ENCODE measurements at regions not wholly inside any gene's neighbourhood (a gene's known extent, or its start where the extent isn't known, plus 50 kb on each side); places are given as distances from the start of the nearest gene placed in this dataset.
"Not testable (repeated sequence)": the region's sequence is repeated elsewhere in the genome, so short reads cannot be mapped to it uniquely, and the experiment has no call there.

DNA sequence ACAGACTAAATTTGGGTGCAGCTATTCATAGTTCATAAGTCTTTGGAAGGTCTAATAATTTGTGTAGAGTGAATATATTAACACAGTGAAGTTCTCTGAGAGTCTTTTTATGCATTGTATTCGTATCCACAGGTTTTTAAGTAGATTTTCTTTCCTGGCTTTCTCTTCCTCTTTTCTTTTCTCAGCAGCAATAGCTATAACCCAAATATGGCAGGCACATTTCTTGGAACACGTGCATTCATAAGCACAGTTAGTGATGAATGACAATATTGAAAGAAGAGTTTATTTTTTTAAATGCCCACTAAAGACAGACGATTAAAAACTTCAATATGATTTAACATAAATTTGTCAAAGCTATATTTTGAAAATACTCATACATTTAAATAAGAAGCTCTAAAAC, 220.5 kb upstream of the MBL2 start:
- no peak for DNase-seq

DNA sequence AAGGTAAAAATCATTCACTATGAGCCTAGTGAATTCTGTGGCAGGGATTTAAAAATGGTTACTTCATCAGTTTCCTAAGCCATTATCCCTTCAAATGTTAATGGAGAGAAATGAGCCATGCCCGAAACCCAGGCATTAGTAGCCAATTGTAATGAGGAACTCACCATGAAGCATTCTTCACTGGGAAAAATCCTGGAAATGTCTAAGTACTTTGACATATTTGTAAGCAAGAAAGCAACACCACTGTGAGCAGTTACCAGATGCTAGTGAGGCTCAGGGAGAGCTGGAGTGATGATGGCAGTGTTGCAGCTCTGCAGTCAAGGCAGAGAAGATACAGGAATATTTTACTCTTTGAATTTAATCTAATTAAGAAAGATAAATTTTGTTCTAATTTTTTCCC, 220.0 kb upstream of the MBL2 start:
- no peak for DNase-seq

DNA sequence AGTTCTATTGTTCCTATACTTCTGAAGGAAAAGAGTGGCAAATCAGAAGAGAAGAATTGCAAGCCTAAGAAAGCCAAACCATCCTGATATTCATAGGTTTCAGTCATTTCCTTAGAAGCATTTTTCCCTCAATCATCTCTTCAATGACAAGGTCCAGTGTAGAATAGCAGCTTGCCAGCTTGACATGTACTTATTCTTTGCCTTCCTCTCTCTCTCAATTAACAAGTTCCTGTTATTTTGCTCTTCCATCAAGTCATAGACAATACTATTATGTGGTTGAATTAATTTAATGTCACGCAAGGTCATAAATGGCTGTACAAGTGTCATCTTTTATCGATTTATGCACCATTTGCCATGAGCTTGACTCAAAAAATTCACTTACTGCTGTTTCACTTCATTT, 216.3 kb upstream of the MBL2 start:
- DNase-seq = no peak

DNA sequence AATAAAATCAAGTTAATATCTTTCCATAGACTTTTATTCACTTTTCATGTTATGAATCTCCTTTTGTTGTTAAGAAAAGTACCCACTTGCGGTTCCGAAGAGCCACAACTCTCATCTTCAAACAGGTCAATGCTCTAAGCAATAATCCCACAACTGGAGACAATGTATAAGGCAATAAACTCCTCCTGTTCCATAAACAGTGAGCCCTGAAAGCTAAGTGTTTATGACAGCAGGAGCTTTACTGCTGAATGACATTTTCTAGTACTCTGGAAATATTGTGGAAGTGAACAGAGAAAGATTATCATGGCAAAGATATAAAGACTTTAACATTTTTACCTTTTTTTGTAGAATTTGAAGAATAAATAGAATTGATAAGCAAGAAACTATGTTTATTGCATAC, 213.5 kb upstream of the MBL2 start:
- DNase-seq = no peak

DNA sequence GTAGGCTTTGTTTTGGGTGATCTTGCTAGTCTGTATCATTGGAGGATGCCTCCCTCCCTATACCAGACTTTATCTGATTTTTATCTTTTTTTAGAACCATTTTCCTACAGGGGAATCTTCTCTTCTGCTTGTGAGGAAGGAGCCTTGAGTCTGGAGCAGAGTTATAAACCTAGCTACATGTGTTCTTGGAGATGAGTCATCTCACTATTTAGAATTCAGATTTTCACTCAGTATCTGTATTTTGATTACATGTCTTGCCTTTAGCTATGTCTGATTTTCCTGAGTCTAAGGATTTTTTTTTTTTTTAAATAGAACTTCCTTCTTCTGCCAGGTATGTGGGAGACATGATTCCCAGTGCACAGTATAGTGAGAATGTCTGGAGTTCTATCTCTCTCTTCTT, 211.6 kb upstream of the MBL2 start:
- DNase-seq = no peak

DNA sequence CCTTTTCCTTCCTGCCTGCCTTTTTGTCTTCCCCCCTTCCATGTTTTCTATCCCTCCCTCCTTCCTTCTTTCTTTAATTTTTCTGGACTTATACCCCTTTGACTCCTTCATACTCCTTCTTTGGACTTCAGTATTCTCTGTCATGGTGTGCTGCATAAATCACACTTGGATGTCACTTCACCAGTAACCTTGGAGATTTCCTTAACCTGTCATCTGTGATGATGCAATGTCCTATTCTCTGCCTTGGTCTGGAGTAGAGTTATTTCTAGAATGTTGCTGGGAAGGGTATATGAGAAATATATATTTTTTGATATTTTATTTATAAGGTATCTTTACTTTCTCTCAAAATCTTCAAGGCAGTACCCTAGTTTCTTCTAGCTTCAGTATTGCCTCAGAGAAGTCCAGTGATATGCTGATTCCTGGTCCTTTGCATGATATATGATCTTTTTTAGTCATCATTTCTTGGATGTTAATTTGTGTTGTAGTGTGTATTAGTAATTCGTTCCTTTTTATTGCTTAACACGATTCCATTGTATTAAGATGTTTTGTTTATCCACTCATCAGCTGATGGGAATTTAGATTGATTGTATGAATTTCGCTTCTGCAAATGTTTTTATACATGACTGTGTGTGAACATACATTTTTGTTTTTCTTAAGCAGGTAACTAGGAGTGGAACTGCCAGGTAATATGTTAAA, 206.9 kb upstream of the MBL2 start:
- DNase-seq = no peak

DNA sequence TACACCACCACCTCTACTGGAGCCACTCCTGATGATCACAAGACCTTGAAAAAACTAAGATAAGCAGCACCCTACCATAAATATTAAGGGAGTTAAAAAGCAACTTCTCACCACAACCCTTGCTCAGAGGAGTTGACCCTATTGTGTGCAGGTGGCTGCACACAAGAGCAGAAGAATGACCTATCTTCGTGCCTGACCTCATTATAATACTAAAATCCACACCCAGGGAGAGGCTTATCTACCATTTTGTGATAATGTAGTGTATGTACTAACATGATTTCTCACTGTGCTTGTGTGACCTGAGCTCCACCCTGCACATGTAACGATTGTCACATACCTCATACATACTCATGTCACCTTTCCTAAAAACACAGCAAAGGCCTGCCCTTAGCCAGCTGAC, 205.0 kb upstream of the MBL2 start:
- no peak for DNase-seq

DNA sequence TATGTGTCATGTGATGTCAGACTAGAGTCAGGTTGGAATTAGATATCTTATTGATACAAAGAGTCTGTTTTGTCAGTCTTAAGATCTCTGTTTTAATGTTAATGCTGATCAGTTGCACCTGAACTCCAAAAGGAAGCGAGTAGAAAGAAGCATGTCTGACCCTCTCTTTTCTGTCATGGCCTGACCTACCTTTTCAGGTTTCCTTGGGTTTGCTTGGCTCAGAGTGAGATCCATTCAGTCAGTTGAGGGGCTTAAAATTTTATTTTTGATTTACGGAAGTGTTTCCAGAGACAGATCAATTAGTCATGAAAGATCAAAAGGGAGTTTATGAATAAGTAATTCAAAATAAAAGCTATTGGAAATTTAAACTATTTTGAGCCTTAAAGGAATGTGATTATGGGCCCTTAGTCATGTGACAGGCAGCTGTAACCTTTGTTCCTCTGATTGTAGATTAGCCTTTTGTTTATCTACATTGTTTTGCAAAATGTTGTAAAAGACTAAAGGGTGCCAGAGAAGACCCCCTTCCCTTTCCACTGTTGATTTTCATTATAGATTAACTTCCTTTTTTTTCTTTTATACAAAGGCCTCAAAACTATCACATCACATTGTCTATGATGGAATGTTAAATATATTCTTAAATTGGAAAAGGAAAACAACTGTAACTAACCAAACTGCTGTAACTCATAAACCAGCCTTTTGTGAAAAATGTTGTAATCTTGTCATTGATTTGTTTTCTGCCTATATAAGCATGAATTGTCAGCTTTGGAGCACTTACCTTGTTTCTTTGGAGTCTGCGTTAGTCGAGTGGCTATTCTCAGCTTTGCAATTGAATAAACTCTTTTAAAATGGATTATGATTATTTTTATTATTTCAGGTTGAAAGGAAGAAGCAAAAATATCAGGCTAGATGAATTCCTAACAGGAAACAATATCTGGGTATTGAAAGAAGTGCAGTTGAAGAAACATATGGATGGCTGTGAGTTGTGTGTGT, 195.5 kb upstream of the MBL2 start:
- no peak for DNase-seq

DNA sequence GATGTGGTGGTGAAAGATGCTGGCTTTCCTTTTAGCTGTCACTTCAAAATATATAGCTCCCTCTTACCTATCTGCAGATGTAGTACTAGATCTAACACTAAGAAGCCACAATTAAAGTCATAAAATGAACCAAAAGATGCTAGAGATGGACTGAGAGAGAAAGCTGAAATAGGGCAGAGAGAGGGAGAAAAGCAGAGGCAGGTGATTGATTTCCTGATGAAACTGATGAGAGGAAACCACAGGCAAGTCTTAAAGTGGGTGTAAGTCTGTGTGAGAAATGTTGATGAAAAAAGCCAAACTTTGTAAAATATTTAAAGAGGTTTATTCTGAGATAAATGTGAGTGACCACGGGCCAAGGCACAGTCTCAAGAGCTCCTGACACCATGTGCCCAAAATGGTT, 194.3 kb upstream of the MBL2 start:
- DNase-seq = no peak

DNA sequence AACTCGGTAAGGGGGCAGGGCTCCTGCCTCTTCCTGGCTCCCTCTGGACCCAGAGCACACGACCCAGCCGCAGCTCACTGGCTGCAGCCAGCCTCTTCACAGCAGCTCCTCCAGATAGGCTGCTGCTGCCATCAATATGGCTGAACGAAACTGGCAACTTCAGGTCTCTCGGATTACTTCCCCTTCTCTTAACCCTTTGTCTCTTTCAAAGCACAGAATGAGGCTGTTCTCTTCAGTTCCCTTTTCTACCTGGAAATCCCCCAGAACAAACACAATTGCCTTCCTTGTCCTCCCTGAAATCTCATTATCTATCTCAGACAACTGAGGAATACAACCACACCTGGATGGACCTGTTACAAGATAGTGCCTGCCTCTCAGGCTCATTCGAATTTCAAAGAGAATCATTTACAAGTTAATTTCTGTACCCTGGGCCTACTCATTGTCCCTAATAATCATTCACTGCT, 193.4 kb upstream of the MBL2 start:
- peak in 1 of 2 experiments; percentile 11 for DNase-seq

DNA sequence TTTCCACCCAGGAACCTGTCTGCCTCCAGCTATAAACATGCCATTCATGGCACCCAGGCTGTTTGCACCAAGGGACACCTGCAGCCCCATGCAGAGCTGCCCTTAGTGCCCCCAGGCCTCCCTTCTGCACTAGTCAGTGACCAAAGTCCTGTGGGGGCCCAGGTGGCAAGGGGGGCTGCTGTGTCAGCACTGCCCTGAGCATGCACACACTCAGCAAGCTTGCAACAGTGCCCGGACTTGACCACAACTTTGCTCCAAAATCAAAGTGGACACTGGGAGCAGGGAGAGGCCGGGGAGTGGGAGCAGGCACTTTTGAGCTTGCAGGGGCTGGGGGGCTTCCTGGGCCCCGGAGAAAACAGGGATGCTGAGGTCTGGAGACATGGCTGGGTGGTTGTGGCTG, 192.9 kb upstream of the MBL2 start:
- DNase-seq = no peak

DNA sequence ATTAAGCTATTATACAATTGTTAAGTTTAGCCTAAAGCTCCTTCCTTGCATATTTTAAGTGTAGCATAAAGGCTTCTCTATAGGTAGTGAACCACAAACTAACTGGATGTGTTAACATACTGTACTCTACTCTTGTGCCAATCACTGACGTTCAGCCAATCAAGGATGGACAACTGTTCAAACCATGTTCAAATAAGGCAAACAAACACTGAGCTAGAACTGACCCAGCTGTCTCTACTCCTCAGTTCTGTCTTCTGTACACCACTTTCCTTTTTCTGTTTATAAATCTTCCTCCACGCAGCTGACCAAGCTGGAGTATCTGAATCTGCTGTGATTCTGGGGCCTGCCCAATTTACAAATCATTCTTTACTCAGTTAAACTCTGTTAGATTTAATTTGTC, 188.7 kb upstream of the MBL2 start:
- DNase-seq = no peak

DNA sequence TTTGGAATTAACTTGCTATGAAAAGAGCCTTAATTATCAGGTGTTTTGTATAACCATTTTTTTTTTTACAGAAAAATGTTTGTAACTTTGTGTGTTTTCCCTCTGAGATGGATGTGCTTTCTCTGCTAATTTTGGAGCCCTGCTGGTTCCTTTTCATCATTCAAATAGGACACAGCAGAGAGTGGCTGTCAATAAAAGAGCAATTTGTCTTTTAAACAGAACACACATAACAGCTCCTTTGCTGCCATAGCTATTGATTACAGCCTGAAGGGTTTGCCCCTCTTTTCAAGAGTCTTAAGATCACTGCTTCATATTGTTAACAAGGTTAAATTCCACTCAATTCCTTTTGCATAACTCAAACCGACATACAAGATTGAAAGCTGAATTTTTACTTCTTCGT, 187.2 kb upstream of the MBL2 start:
- no peak for DNase-seq

DNA sequence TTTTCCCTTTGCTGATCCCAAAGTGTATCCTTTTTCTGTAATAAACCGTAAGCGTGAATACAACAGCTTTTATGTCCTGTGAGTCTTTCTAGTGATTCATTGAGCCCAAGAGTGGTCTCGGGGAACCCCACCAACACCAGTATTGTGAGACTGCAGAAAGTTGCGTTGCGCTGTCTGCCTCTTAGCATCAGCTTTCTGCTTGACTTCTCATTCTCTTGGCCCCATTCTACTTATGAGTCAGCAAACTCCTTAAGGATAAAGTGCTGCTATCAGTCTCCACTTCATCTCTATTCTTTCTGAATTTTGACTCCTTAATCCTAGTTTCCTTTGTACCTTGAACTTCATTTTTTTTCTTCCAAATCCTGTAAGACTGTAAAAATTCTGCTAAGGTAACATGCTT, 184.3 kb upstream of the MBL2 start:
- no peak for DNase-seq

DNA sequence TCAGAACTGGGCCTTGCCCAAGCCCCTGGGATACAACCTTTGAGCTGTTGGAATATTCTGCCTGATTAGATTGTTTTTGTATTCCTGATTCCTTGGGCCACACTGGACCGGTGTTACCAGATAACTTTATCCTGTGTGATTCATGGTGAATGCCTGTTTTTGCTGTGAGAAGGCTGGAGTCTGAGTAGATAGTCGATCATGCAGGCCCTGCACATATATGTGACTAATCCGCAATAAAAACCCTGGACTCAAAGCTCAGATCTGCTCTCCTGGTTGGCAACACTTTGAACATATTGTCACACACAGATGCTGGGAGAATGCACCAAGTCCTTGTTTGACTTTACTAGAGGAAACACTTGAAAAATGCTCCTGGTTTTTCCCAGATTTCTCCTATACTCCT, 183.9 kb upstream of the MBL2 start:
- DNase-seq = no peak

DNA sequence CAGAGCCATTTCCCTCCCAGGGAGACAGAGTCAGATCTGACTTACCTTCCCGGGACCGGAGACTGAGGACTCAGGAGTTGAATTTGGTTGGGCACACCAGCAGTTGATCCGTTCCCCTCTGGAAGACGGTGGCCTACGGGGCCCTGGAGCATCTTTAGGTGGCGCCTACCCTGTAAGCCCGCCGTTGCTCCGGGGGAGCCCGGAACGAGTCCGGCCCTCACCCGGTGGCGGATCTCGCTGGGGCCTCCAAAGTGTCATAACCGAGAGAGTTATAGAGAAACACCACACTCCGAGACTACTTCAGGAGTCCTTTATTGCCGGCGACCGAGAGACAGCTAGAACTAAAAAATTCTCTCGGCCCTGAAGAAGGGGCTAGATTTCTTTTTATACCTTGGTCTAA, 182.8 kb upstream of the MBL2 start:
- no peak for DNase-seq

DNA sequence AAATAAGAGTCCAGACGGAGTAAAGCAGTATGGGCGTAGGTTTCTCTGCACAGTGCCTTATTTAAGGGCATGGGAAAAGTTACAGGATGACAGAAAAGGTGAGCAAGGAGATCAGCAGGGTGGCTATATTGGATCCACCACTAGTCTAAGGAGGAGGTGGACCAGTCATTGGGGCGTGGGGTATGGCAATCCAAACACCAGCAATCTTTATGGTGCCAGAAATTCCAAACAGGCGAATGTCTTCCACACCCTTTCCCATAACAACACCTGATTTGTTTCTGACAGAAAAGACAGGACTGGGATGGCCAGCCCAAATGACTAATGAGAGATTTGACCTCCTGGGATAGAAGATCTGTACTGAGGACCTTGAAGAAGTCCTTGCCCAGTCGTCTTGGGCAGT, 181.8 kb upstream of the MBL2 start:
- DNase-seq = no peak

DNA sequence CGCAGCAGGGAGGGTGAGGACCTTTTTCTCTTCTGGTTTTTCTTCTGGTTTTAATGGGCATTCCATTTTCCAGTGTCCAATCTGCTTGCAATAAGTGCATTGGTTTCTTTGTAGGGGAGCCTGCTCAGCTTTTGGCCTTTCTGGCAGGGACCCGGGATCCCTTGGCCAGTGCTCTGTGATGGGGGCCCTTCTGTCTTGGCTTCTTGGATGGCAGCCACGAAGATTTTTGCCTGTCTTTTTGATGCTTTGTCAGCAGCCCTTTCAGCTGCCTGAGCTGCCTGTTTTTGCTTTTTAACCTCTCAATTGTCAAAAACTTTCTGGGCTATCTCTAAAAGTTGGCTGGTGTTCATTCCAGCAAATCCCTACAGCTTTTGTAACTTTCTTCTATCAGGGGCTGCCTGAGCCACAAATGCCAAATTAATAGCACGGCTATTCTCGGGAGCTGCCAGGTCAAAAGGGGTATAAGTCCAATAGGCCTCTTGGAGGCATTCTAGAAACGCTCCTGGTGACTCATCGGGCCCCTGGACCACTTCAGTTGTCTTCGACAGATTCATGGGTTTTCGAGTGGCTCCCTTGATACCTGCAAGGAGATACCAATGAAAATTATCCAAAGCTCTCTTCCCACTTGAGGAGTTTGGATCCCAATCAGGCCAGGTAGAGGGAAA, 179.9 kb upstream of the MBL2 start:
- no peak for DNase-seq

DNA sequence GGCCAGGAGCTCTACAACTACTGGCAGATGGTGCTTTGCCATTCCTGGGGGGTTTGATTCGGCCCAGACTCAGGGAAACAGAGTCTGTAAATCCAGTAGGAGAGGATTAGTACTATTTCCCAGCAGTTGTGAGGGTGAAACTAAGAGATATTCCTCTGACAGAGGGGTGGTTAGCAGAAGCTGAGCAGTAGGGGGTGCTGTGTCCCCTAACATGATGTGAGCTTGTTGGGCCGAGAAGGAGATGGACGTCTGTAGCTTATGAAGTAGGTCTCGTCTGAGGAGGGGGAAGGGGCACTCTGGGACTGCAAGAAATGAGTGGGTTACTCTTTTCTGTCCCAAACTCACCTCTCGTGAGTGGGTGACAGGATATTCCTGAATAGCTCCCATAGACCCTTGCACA, 179.2 kb upstream of the MBL2 start:
- peak; percentile 8 to 31 for DNase-seq

DNA sequence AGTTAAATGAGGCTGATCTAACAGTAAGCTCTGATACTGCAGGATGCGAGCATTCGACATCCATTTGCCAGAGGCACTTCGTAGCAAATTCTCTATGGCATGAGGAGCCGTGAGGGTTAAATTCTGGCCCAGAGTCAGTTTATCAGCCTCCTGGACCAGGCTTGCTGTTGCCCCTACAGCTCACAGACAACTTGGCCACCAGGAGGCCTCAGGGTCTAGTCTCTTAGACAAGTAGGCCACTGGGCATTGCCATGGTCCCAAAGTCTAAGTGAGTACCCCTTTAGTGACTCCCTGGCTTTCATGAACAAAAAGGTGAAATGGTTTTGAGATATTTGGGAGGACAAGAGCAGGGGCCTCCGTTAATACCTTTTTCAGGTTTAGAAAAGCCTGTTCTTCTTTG, 178.0 kb upstream of the MBL2 start:
- no peak for DNase-seq

DNA sequence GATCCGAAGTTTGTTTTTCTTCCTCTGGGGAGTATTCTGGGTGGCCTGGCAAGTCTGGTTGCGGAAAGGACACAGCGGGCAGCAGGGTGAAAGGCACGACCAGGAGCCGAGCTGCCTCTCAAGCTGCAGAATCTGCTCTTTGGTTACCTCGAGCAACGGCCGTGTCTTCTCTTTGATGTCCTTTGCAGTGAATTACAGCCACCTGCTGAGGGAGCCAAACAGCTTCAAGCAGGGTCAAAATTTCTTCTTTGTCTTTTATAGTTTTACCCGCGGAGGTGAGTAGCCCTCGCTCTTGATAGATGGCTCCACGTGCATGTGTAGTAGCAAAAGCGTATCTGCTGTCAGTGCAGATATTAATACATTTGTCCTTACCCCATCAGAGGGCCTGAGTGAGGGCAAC, 177.3 kb upstream of the MBL2 start:
- no peak for DNase-seq

DNA sequence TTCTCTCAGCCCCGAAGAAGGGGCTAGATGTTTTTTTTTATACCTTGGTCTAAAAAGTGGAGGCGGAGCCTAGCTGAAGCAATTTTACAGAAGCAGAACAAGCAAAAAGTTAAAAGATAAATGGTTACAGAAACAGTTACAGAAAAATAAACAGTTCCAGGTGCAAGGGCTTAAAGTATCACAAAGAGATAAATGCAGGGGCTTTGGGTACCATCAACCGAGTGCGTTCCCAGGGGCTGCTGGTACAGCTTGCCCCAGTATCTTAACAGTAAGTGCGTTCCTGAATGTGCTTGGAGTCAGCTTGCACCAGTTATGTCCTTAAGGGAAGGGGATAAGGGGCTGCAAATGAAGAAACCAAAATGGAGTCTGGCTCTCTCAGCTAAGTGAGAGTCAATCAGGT, 173.9 kb upstream of the MBL2 start:
- no peak for DNase-seq

DNA sequence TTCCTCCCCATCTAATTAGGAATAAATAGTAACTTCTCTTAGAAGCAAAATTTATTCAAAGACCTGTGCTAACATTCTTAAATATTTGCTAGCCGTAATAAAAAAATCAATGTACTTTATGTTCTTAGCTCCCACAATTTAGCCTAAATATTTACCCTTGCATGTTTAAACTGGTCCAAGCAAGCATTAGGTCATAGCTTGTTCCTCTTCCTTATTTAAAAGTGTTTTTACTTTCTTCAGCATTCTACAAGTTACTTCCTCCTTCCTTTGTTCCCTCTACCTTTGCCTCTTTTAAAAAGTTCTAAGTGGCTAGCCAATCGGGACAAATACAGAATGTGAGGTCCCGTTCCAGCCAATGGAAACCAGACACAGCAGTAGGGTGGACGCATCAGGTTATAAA, 172.9 kb upstream of the MBL2 start:
- not testable (repeated sequence) for DNase-seq

DNA sequence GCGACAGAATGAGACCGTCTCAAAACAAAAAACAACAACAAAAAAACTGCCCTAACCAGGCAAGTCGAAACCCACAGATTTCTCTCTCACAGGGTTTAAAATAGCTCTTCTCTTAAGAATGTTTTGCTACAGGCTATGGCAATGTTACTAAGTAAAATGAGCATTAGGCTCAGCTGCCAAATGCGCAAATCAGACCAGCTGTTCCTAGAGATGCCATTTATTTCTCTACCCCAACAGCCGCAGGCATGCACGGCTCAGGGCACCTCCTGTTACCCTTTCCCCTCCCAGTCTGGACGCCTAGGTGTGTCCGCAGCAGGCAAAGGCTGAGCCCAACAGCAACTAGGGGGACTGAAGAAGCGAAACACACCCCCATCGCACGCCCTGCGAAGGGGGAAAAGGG, 168.3 kb upstream of the MBL2 start:
- no peak for DNase-seq

All from Kasumi-1 (cell line).